Right cardiac atrium (tissue), 5 donors: ENCODE measurements at regions not wholly inside any gene's neighbourhood (a gene's known extent, or its start where the extent isn't known, plus 50 kb on each side); places are given as distances from the start of the nearest gene placed in this dataset.

Experiments
- ATAC-seq, 2 donors: fragments of 200-7000 bp; cut with Tn5 transposase; one replicate each; pipeline versions ENCODE4 v1.8.0 to v1.9.1; 2020; ENCODE audit warnings: moderate library complexity in 2 of 2, mild to moderate bottlenecking in 1 of 2
- DNase-seq, 3 donors: peaks; one replicate each; pipeline ENCODE4 v3.0.0-alpha.2; 2020
- H3K27ac ChIP-seq: one replicate; pipeline ENCODE4 v1.5.1; 2013; ENCODE audit warnings: mild to moderate bottlenecking, low read length, control low read depth, moderate library complexity
- H3K27me3 ChIP-seq: one replicate; pipeline ENCODE4 v1.6.1; 2013; ENCODE audit not compliant: control insufficient read depth, insufficient read depth
- H3K4me1 ChIP-seq: one replicate; pipeline ENCODE4 v1.6.1; 2013; ENCODE audit warnings: low read length; ENCODE audit not compliant: control insufficient read depth, insufficient read depth
- H3K4me3 ChIP-seq: one replicate; pipeline ENCODE4 v1.5.1; 2013; ENCODE audit warnings: low read length, control low read depth
- H3K9me3 ChIP-seq: one replicate; pipeline ENCODE4 v1.6.1; 2013; ENCODE audit warnings: low read length; ENCODE audit not compliant: control insufficient read depth
- WGBS: extraction: QIAGEN DNeasy Blood & Tissue Kit; methylation state at CpG from one replicate; pipeline ENCODE4 v1.1.7; 2013; 5-methylcytosine and 5-hydroxymethylcytosine counted together
- intact Hi-C, 4 donors: fragments of 100-400 bp; cut with DNase I; formaldehyde crosslinking; loops; one replicate each; pipeline versions ENCODE4 v1.11.0 to v1.14.0; 2022 to 2023
- donor health status: healthy with polysubstance abuse.
- donor health status: DM: no; HTN: yes; CAD: no.
- donor health status: DM: no; HTN: no; CAD: no.
- donor health status: DM: no; HTN: yes; CAD: no; lungs with severe emphysema.
- donor health status: DM: yes; HTN: yes; CAD: no.

DNA sequence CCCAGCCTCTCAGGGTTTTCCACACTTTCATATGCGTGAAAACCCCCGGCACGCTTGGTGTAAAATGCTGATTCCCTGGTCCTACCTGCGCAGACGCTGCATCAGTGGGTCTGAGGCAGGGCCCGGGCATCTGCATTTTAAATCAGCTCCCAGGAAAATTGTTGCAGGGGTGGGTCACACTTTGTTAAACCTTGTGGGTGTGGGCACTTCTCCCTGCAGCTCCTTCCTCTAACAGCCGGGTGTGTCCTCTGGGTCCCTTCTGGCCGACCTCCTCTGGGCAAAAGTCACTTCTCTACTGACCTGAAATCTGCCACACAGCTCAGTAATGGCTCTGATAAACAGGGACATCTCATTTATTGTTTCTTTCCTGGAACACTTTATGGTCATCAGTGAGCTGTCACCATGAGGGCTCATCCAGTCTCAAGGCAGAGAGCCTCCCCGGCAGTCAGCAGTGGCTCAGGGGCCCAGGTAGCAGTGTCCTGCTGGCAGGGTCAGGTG is 52.8 kb upstream of the TMPRSS2 start:
- no peaks in the 10 kb centered on the region for H3K27me3 ChIP-seq
- DNase-seq = no peak
- 49% methylated on average over 9 of the region's 9 CpGs for WGBS
- H3K9me3 ChIP-seq = no peaks in the 10 kb centered on the region
- H3K4me1 ChIP-seq = no peaks in the 10 kb centered on the region
- ATAC-seq = peak in 1 of 2 donors; percentile 23
- H3K27ac ChIP-seq = no peak overlapping the region
- intact Hi-C loops = no loop called here
- H3K4me3 ChIP-seq = no peak overlapping the region

DNA sequence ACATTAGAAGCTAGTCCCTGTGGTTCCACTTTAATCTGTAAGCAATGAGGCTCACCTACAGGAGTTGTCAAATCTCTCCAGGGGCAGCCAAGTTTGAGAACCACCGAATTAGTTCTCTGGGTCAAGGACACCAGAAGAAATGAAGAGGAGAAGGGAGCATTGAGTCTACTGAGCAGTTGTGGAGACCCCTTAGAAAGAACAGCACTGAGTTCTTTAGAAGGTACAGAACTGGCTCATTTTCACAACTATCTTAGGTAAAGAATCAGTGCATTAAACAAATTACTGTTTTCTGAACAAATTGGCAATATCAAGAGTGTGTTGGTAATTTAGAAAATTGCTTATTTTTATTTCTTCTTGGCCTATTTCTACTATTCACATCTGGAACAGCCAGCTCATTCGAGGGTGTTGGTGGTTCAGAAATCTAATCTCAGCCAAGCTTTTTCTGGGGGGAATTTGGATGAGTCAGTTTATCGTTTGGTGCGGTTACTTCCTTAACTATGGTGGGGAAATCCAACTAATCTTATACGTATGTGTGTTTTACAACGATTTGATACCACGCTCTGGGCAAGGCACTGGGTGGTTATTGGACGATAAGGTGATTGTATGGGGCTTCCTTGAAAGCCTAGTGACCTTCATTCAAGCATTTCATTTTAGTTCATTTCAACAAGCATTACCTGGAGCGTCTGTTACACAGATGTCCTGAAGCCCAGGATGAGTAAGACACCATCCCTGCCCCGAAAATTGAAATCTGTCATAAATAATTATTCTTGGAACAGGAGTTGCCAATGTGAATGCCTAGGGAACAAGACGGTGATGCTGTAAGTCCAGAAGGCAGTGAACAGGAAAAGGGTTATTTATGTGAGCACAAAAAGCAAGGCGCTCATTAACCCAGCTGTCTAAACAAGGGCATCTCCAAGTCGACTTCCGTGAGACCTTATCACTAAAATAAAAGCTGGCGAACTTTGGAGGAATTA is 52.0 kb upstream of the TMPRSS2 start:
- Histone ChIP-seq H3K27me3 (no peaks in the 10 kb centered on the region), H3K27ac (no peak overlapping the region), H3K9me3 (no peaks in the 10 kb centered on the region), H3K4me3 (no peak overlapping the region), H3K4me1 (no peaks in the 10 kb centered on the region)
- peak in 1 of 2 donors; percentile 11 for ATAC-seq
- DNase-seq = no peak
- intact Hi-C loops = no loop called here
- WGBS = 48% methylated on average over 15 of the region's 15 CpGs

DNA sequence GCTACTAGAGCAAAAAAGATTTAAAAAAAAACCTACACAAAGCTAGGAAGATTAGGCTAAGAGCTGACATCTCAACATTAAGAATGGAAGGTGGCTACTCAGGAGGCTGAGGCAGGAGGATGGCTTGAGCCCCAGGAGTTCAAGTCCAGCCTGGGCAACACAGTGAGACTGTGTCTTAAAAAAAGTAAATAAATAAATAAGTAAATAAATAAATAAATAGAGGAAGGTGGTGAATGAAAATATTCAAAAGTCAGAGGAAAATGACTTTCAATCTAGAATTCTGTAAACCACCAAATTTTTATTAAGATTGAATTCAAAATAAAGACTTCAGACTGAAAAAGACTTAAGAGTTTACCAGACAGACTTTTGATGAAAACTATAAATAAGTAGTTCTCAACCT is 50.9 kb upstream of the TMPRSS2 start:
- no peak overlapping the region for H3K4me3 ChIP-seq
- ATAC-seq = no peak
- no peak for DNase-seq
- H3K9me3 ChIP-seq = no peaks in the 10 kb centered on the region
- H3K27ac ChIP-seq = no peak overlapping the region
- no peaks in the 10 kb centered on the region for H3K27me3 ChIP-seq
- no peaks in the 10 kb centered on the region for H3K4me1 ChIP-seq
- intact Hi-C loops = no loop called here

DNA sequence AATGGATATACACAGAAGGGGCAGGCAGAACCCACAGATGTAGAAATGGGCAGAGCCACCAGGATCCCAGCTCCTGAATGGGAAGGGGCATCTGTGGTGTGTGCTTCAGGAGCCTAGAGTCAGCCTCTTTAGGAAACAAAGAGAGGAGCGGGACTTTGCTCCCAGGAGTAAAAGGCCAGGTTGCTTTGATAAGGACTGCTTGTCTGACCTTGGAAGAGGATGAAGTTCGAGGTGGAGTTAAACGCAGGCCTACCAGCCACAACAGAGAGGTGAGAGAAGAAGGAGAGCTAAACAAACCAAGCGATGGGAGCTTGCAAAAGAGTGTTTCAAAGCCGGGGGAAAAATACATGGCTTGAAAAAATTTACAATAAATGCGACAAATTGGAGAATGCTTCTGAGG is 49.9 kb upstream of the TMPRSS2 start:
- DNase-seq (no peak), ATAC-seq (no peak)
- no peak overlapping the region for H3K4me3 ChIP-seq
- no peaks in the 10 kb centered on the region for H3K9me3 ChIP-seq
- no peaks in the 10 kb centered on the region for H3K27me3 ChIP-seq
- 80% methylated on average over 6 of the region's 6 CpGs for WGBS
- H3K4me1 ChIP-seq = no peaks in the 10 kb centered on the region
- H3K27ac ChIP-seq = no peak overlapping the region
- intact Hi-C loops = no loop called here
